Heart left ventricle (tissue), 16 donors: ENCODE measurements at regions not wholly inside any gene's neighbourhood (a gene's known extent, or its start where the extent isn't known, plus 50 kb on each side); places are given as distances from the start of the nearest gene placed in this dataset.
A peak's percentile ranks its signal among the peaks of the same experiment; 100 is the strongest.

Experiments
- ATAC-seq, 4 donors: fragments of 200-7000 bp; cut with Tn5 transposase; one replicate each; pipeline ENCODE4 v1.9.1; 2020 to 2022; ENCODE audit warnings: moderate library complexity in 4 of 4, mild to moderate bottlenecking in 3 of 4, moderate number of reproducible peaks in 1 of 4
- DNase-seq, 5 donors: peaks; one replicate each; pipeline ENCODE4 v3.0.0-alpha.2; 2020
- H3K27ac ChIP-seq, 12 donors: fragments of 200-600 bp; sonication (generic) in 4 of 12; one replicate each; pipeline versions ENCODE4 v1.5.0 to v1.8.0; 2016 to 2022; ENCODE audit warnings: mild to moderate bottlenecking in 2 of 12
- H3K27me3 ChIP-seq, 9 donors: fragments of 200-600 bp; sonication (generic) in 2 of 9; one replicate each; pipeline versions ENCODE4 v1.5.1 to v1.8.0; 2016 to 2022; ENCODE audit warnings: mild to moderate bottlenecking in 3 of 9
- H3K36me3 ChIP-seq, 9 donors: fragments of 200-600 bp; sonication (generic) in 2 of 9; one replicate each; pipeline versions ENCODE4 v1.5.0 to v1.8.0; 2018 to 2022; ENCODE audit warnings: mild to moderate bottlenecking in 2 of 9
- H3K4me1 ChIP-seq, 12 donors: fragments of 200-600 bp; sonication (generic) in 4 of 12; one replicate each; pipeline versions ENCODE4 v1.5.0 to v1.8.0; 2016 to 2022; ENCODE audit warnings: mild to moderate bottlenecking in 3 of 12
- H3K4me3 ChIP-seq, 12 donors: fragments of 200-600 bp; sonication (generic) in 4 of 12; one replicate each; pipeline versions ENCODE4 v1.5.0 to v1.8.0; 2017 to 2022; ENCODE audit warnings: mild to moderate bottlenecking in 9 of 12, moderate library complexity in 4 of 12
- H3K9me3 ChIP-seq, 12 donors: fragments of 200-600 bp; sonication (generic) in 4 of 12; one replicate each; pipeline versions ENCODE4 v1.5.0 to v1.8.0; 2016 to 2022; ENCODE audit warnings: mild to moderate bottlenecking in 1 of 12
- CTCF ChIP-seq, 12 donors: fragments of 200-600 bp; sonication (generic) in 4 of 12; IDR thresholded peaks; one replicate each; pipeline versions ENCODE4 v1.5.0 to v1.8.0; 2018 to 2022; ENCODE audit warnings: antibody characterized with exemption in 12 of 12, mild to moderate bottlenecking in 5 of 12
- POLR2A ChIP-seq, 2 donors: fragments of 450-650 bp; IDR thresholded peaks; one replicate each; pipeline ENCODE4 v1.6.1; 2017; ENCODE audit warnings: antibody characterized with exemption in 2 of 2, mild to moderate bottlenecking in 2 of 2, moderate library complexity in 2 of 2
- WGBS, 4 donors: extraction: QIAGEN DNeasy Blood & Tissue Kit in 2 of 4; methylation state at CpG; one replicate each; pipeline versions ENCODE4 v1.1.5 to v1.1.7; 2013 to 2018; 5-methylcytosine and 5-hydroxymethylcytosine counted together
- intact Hi-C, 10 donors: fragments of 100-400 bp; cut with DNase I; formaldehyde crosslinking; loops; one replicate each; pipeline versions ENCODE4 v1.11.1 to v1.14.2; 2022
- donor health status: ischemic (EF 13 %, LVEDD 7.1; RV severe dilation, severe dysfunction).
- donor health status: healthy with polysubstance abuse.
- donor health status: DM: no; HTN: yes; CAD: no.
- donor health status: DM: no; HTN: no; CAD: no.
- donor health status: ischemic (EF 25% LVEDD 6.9; RV normal size, moderate dysfunction).
- donor health status: ischemic (EF 25% LVEDD 5.7; RV mildly dilated, moderate dysfunction).
- donor health status: healthy.
- donor health status: DM: yes; HTN: yes; CAD: no.
- donor health status: ischemic (EF 35%, LVEDD 5.7; RV mildly dilated, moderate dysfunction).
- donor health status: nonischemic (EF 11% LVEDD 7.7; RV severe dilation, severe dysfunction).
- donor health status: DM: yes; HTN: yes; CAD: no.
- donor health status: PGD.
- donor health status: ischemic (EF 29% LVEDD 5.4; RV normal size, mild dysfunction).
- donor health status: nonischemic (EF 23%, LVEDD 6.1; RV moderate dilation, normal function).

GRCh38 chr4:31984872-31985271, 1264.7 kb downstream of the PCDH7 start:
- DNase-seq (no peak), ATAC-seq (no peak)
- Histone ChIP-seq H3K4me1 (no peaks in the 10 kb centered on the region), H3K27me3 (no peaks in the 10 kb centered on the region), H3K27ac (no peak overlapping the region), H3K4me3 (no peak overlapping the region), H3K36me3 (no peaks in the 10 kb centered on the region), H3K9me3 (peaks cover 0 to 5% (median 0%) of the 10 kb centered on the region in 12 donors)
- TF ChIP-seq POLR2A (IDR thresholded peaks at IDR 0.05) (no peak), CTCF (IDR thresholded peaks at IDR 0.05) (no peak)
- intact Hi-C loops = no loop called here
- WGBS, 4 donors = 82 to 84% (median 83%) methylated on average over 2 of the region's 2 CpGs

GRCh38 chr4:31995943-31996901, 1276.1 kb downstream of the PCDH7 start:
- Histone ChIP-seq H3K4me3 (peak overlapping the region in 3 of 12 donors; percentile 24 to 47 (median 31)), H3K4me1 (no peaks in the 10 kb centered on the region), H3K27ac (no peak overlapping the region), H3K36me3 (no peaks in the 10 kb centered on the region), H3K9me3 (no peaks in the 10 kb centered on the region), H3K27me3 (no peaks in the 10 kb centered on the region)
- no peak for TF ChIP-seq CTCF (IDR thresholded peaks at IDR 0.05)
- no peak for TF ChIP-seq POLR2A (IDR thresholded peaks at IDR 0.05)
- ATAC-seq = peak in 2 of 4 donors; percentile 46 to 57
- 75 to 93% (median 83%) methylated on average over 35 to 55 of the region's 55 CpGs for WGBS, 4 donors
- intact Hi-C loops = no loop called here
- peak in 1 of 5 donors; percentile 22 for DNase-seq

- H3K27ac ChIP-seq = no peak overlapping the region
- H3K27me3 ChIP-seq = no peaks in the 10 kb centered on the region
- no peak for DNase-seq
- no peak for ATAC-seq
- 44 to 83% (median 76%) methylated on average over 2 of the region's 2 CpGs for WGBS, 4 donors
- intact Hi-C loops = no loop called here
- no peak for TF ChIP-seq POLR2A (IDR thresholded peaks at IDR 0.05)
- TF ChIP-seq CTCF (IDR thresholded peaks at IDR 0.05) = no peak
- H3K36me3 ChIP-seq = no peaks in the 10 kb centered on the region
- no peaks in the 10 kb centered on the region for H3K9me3 ChIP-seq
- H3K4me3 ChIP-seq = peak overlapping the region in 3 of 12 donors; percentile 34 to 50 (median 38)
- H3K4me1 ChIP-seq = no peaks in the 10 kb centered on the region
Measured at GRCh38 chr4:31998807-31999206, 1278.6 kb downstream of the PCDH7 start.

GRCh38 chr4:31999848-32000247, 1279.7 kb downstream of the PCDH7 start:
- Histone ChIP-seq H3K27ac (no peak overlapping the region), H3K36me3 (no peaks in the 10 kb centered on the region), H3K9me3 (no peaks in the 10 kb centered on the region), H3K27me3 (no peaks in the 10 kb centered on the region), H3K4me1 (no peaks in the 10 kb centered on the region), H3K4me3 (peak overlapping the region in 2 of 12 donors; percentile 19 to 33)
- WGBS, 4 donors = 64 to 78% (median 72%) methylated on average over 1 of the region's 1 CpG
- intact Hi-C loops = no loop called here
- ATAC-seq (no peak), DNase-seq (no peak)
- no peak for TF ChIP-seq CTCF (IDR thresholded peaks at IDR 0.05)
